ENCODE measurements at regions not wholly inside any gene's neighbourhood (a gene's known extent, or its start where the extent isn't known, plus 50 kb on each side); places are given as distances from the start of the nearest gene placed in this dataset.

DNA sequence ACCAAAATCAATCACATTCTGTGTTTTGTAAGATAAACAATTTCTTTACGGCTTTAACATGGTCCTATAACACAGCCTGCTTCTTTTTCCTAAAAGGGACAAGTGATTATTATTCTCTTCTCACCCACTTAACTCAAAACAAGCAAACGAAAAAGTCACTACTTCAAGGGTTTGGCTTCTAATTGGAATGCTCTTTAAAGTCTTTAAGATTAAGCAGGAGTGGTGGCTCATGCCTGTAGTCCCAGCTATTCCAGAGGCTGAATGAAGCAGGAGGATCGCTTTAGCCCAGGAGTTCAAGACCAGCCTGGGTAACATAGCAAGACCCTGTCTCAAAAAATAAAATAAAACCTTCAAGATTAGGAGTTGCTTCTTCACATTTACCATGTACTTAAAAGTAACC lies 66.6 kb upstream of the CNEP1R1 start:
- TF ChIP-seq FOXK2 (IDR thresholded peaks at IDR 0.05) (no peak), BHLHE40 (IDR thresholded peaks at IDR 0.05; ENCODE audit: borderline replicate concordance) (no peak), NFRKB (IDR thresholded peaks at IDR 0.05) (no peak), SP1 (IDR thresholded peaks at IDR 0.05) (no peak), HDGF (IDR thresholded peaks at IDR 0.05; ENCODE audit: borderline replicate concordance) (no peak), SUZ12 (IDR thresholded peaks at IDR 0.05) (no peak), TARDBP (IDR thresholded peaks at IDR 0.05) (no peak), FOXM1 (IDR thresholded peaks at IDR 0.05; ENCODE audit: borderline replicate concordance) (no peak), FOXA1 (IDR thresholded peaks at IDR 0.05) (no peak), L3MBTL2 (conservative IDR thresholded peaks at IDR 0.05) (no peak), ELF4 (IDR thresholded peaks at IDR 0.05) (no peak)
- TF ChIP-seq, protein P1, sequence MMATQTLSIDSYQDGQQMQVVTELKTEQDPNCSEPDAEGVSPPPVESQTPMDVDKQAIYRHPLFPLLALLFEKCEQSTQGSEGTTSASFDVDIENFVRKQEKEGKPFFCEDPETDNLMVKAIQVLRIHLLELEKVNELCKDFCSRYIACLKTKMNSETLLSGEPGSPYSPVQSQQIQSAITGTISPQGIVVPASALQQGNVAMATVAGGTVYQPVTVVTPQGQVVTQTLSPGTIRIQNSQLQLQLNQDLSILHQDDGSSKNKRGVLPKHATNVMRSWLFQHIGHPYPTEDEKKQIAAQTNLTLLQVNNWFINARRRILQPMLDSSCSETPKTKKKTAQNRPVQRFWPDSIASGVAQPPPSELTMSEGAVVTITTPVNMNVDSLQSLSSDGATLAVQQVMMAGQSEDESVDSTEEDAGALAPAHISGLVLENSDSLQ (IDR thresholded peaks at IDR 0.05), result no peak

Data from HEK293T (cell line).